Uterus (tissue), 2 donors: ENCODE measurements at regions not wholly inside any gene's neighbourhood (a gene's known extent, or its start where the extent isn't known, plus 50 kb on each side); places are given as distances from the start of the nearest gene placed in this dataset.

ENCODE experiments used
- POLR2A ChIP-seq, 2 donors: fragments of 450-650 bp; IDR thresholded peaks; one replicate each; pipeline ENCODE4 v1.6.1; 2016; ENCODE audit warnings: antibody characterized with exemption in 2 of 2, mild to moderate bottlenecking in 1 of 2, moderate library complexity in 1 of 2
- TF ChIP-seq, protein P1 (sequence below), 4 experiments: fragments of 200-600 bp in 2 of 4; fragments of 450-650 bp in 2 of 4; sonication (generic) in 2 of 4; IDR thresholded peaks; one replicate each; pipeline ENCODE4 v1.5.1; 2016 to 2019; ENCODE audit warnings: antibody characterized with exemption in 4 of 4, mild to moderate bottlenecking in 2 of 4, moderate library complexity in 1 of 4

DNA sequence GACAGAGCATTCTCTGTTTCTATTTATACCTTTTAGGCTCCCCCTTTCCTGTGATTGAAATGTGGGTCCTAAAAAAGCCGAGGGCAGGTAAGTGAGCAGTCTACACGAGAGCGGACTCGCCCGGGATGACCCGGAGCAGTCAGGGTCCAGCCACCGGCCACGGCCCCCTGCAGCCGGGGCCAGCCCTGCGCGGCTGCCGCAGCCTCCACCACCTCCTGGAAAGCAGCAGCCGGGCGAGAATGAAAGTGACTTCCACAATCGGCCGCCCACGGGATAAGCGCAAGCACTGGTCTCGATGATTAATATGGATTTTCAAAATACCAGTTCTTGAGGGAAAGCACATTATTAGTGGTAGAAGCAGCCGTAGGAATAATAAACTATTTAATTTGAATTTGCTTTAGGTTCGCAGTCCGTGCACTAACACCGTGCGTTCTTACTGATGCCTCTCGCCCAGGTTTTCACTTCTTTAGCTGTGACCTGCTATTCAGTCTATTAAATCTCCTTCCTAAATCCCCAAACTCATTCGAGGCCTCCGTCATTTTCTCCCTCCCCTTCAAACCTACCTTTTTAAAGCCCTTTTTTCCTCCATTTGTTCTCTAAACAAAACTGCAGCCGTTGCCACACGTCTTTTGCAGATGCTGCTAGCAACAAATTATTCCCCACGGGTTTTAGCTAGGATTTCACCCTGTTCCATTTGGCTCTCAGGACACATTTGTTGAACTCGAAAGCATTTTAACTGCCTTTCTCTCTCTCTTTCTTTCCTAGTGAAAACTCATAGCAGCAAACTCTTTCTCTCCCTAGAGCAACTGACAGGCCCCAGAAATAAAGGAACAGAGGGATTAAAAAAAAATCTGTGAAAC is 1015.1 kb upstream of the PIK3C3 start:
- TF ChIP-seq, protein P1, sequence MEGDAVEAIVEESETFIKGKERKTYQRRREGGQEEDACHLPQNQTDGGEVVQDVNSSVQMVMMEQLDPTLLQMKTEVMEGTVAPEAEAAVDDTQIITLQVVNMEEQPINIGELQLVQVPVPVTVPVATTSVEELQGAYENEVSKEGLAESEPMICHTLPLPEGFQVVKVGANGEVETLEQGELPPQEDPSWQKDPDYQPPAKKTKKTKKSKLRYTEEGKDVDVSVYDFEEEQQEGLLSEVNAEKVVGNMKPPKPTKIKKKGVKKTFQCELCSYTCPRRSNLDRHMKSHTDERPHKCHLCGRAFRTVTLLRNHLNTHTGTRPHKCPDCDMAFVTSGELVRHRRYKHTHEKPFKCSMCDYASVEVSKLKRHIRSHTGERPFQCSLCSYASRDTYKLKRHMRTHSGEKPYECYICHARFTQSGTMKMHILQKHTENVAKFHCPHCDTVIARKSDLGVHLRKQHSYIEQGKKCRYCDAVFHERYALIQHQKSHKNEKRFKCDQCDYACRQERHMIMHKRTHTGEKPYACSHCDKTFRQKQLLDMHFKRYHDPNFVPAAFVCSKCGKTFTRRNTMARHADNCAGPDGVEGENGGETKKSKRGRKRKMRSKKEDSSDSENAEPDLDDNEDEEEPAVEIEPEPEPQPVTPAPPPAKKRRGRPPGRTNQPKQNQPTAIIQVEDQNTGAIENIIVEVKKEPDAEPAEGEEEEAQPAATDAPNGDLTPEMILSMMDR (IDR thresholded peaks at IDR 0.05): no peak
- TF ChIP-seq POLR2A (IDR thresholded peaks at IDR 0.05): no peak
